Fibroblast of villous mesenchyme (primary cell): ENCODE measurements at regions not wholly inside any gene's neighbourhood (a gene's known extent, or its start where the extent isn't known, plus 50 kb on each side); places are given as distances from the start of the nearest gene placed in this dataset.

Experiments used
- DNase-seq: peaks from one replicate; pipeline ENCODE4 v3.0.0-alpha.2; 2010; ENCODE audit warnings: low read depth
- H3K4me3 ChIP-seq: 2 replicates; pipeline ENCODE4 v1.5.1; 2011; ENCODE audit warnings: low read depth, mild to moderate bottlenecking, low read length
- CTCF ChIP-seq: IDR thresholded peaks from 2 replicates; pipeline ENCODE4 v1.5.1; 2012; ENCODE audit warnings: low read depth, mild to moderate bottlenecking, low read length; ENCODE audit not compliant: insufficient read depth

- H3K4me3 ChIP-seq, result no peak overlapping the region
- no peak for DNase-seq
- no peak for TF ChIP-seq CTCF
Measured at GRCh38 chr22:44650806-44651205, 51.2 kb upstream of the PRR5 start.

DNA sequence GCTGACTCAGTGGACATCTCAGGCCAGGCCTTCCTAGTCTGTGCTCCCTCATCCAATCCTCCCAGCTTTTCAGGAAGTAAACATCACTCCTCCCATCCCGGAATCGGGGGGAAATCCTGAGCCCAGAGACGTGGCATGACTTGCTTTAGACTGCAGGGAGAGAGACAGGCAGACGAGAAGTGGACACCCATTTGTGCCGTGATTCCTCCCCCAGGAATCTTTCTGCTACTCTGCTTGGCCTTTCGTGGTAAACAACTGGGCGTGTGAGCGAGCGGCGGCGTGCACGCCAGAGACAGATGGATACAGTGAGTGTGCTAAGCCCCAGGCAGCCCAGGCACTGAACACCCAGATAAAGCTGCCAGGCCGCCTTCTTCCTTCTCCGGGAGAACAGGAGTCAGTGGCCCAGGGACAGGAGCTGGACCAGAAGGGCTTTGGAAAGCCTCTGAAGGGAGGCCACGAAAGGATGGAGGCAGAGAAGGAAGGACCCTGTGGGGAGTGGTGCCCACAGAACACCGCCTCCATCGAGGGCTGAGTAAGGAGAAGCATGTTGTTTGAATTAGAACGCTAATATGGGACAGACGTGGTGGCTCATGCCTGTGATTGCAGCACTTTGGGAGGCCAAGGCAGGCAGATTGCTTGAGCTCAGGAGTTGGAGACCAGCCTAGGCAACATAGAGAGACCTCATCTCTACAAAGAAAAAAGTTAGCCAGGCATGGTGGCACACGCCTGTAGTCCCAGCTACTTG, 53.0 kb upstream of the PRR5 start:
- H3K4me3 ChIP-seq, result peak overlapping the region; percentile 6
- DNase-seq, result peak; percentile 95
- no peak for TF ChIP-seq CTCF

GRCh38 chr22:44648085-44648820, 53.8 kb upstream of the PRR5 start:
- no peak overlapping the region for H3K4me3 ChIP-seq
- no peak for TF ChIP-seq CTCF
- peak; percentile 40 for DNase-seq

DNA sequence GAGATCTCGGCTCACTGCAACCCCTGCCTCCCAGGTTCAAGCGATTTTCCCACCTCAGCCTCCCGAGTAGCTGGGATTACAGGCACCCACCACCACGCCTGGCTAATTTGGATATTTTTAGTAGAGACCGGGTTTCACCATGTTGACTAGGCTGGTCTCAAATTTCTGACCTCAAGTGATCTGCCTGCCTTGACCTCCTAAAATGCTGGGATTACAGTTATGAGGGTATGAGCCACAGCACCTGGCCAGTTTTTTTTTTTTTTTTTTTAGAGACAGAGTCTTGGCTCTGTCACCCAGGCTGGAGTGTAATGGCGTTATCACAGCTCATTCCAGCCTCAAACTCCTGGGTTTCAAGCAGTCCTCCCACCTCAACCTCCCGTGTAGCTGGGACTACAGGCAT, 54.9 kb upstream of the PRR5 start:
- DNase-seq, result no peak
- H3K4me3 ChIP-seq, result no peak overlapping the region
- TF ChIP-seq CTCF, result no peak

- TF ChIP-seq CTCF, result no peak
Measured at GRCh38 chr22:44646668-44647067, 55.3 kb upstream of the PRR5 start.

DNA sequence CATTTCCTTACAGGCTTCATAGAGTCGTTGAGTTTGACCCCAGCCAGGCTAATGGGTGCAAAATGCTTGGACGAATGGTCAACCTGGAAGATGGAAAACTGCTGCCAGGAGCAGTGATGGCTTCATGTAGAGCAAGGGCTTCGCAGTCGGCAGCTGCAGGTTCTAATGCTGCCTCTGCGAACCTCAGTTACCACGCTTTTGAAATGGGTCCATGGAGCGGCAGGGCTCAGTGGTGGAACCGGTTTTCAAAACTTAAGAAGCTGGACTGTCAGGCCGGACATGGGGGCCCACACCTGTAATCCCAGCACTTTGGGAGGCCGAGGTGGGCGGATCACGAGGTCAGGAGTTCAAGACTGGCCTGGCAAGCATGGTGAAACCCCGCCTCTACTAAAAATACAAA, 55.9 kb upstream of the PRR5 start:
- no peak for DNase-seq
- no peak for TF ChIP-seq CTCF
- no peak overlapping the region for H3K4me3 ChIP-seq

More at GRCh38 chr22:44646668-44647067, 55.3 kb upstream of the PRR5 start:
- H3K4me3 ChIP-seq, result no peak overlapping the region
- DNase-seq, result no peak
